ENCODE measurements at regions not wholly inside any gene's neighbourhood (a gene's known extent, or its start where the extent isn't known, plus 50 kb on each side); places are given as distances from the start of the nearest gene placed in this dataset.

DNA sequence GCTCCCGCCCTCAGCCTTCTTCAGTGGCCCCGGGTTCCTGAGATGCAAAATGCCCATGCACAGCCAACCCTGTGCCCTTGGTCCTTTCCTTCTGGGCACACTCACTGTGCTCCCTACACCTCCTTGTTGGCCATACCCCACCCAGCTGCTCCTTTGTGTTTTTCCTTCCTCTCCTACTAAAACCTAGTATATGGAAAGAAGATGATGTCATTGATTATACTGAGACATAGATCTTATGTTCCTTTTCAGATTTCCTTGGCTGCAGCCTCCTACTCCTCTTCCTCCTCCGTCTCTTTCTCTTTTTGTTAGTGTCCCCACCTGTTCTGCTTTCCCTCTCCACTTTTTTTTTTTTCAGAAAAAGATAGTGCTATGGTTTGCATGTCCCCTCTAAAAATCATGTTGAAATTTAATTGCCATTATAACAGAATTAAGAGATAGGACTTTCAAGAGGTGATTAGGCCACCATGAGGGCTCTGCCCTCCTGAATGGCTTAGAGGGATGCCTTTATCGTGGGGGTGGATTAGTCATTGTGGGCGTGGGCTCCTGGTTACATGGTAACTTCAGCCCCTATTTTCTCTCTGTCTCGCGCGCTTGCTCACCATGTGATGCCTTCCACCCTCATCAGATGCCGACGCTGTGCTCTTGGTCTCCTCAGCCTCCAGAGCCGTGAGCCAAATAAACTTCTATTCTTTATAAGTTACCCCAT, 254.9 kb upstream of the GATB start:
- TF ChIP-seq ELF1 (IDR thresholded peaks at IDR 0.05; ENCODE audit: borderline replicate concordance, low read depth) (no peak), POLR2A (IDR thresholded peaks at IDR 0.05; ENCODE audit: borderline replicate concordance, extremely low read depth, insufficient read depth, insufficient read length) (no peak)
- TF ChIP-seq, protein P1, sequence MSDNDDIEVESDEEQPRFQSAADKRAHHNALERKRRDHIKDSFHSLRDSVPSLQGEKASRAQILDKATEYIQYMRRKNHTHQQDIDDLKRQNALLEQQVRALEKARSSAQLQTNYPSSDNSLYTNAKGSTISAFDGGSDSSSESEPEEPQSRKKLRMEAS (IDR thresholded peaks at IDR 0.05), result no peak
